ENCODE measurements at regions not wholly inside any gene's neighbourhood (a gene's known extent, or its start where the extent isn't known, plus 50 kb on each side); places are given as distances from the start of the nearest gene placed in this dataset.

GRCh38 chr14:38901791-38902190 lies 201.2 kb downstream of the SEC23A start:
- DNase-seq (ENCODE audit: low read depth) = no peak

GRCh38 chr14:38900887-38901286 lies 202.1 kb downstream of the SEC23A start:
- DNase-seq (ENCODE audit: low read depth) = no peak

GRCh38 chr14:38887696-38888095 lies 215.3 kb downstream of the SEC23A start:
- DNase-seq (ENCODE audit: low read depth) = no peak

GRCh38 chr14:38884109-38884508 lies 218.9 kb downstream of the SEC23A start:
- no peak for DNase-seq (ENCODE audit: low read depth)

GRCh38 chr14:38883127-38883526 lies 219.9 kb downstream of the SEC23A start:
- no peak for DNase-seq (ENCODE audit: low read depth)

- DNase-seq (ENCODE audit: low read depth) = no peak
Observed at GRCh38 chr14:38882533-38882932, 220.5 kb downstream of the SEC23A start.

- DNase-seq (ENCODE audit: low read depth) = no peak
Observed at GRCh38 chr14:38880643-38881524, 222.2 kb downstream of the SEC23A start.

GRCh38 chr14:38877744-38878388 lies 225.2 kb downstream of the SEC23A start:
- DNase-seq (ENCODE audit: low read depth) = no peak

- DNase-seq (ENCODE audit: low read depth) = no peak
Observed at GRCh38 chr14:38874721-38875120, 228.3 kb downstream of the SEC23A start.

GRCh38 chr14:38873941-38874612 lies 229.0 kb downstream of the SEC23A start:
- DNase-seq (ENCODE audit: low read depth) = no peak

GRCh38 chr14:38870296-38870836 lies 232.7 kb downstream of the SEC23A start:
- DNase-seq (ENCODE audit: low read depth) = no peak

GRCh38 chr14:38868399-38869290 lies 234.4 kb downstream of the SEC23A start:
- DNase-seq (ENCODE audit: low read depth) = no peak

GRCh38 chr14:38867561-38868150 lies 235.4 kb downstream of the SEC23A start:
- DNase-seq (ENCODE audit: low read depth) = peak; percentile 79

- DNase-seq (ENCODE audit: low read depth) = no peak
Observed at GRCh38 chr14:38866461-38866860, 236.6 kb downstream of the SEC23A start.

GRCh38 chr14:38862366-38862765 lies 240.7 kb downstream of the SEC23A start:
- no peak for DNase-seq (ENCODE audit: low read depth)

- no peak for DNase-seq (ENCODE audit: low read depth)
Observed at GRCh38 chr14:38860530-38860929, 242.5 kb downstream of the SEC23A start.

GRCh38 chr14:38856798-38857197 lies 246.2 kb downstream of the SEC23A start:
- no peak for DNase-seq (ENCODE audit: low read depth)

GRCh38 chr14:38855513-38855912 lies 247.5 kb downstream of the SEC23A start:
- no peak for DNase-seq (ENCODE audit: low read depth)

- no peak for DNase-seq (ENCODE audit: low read depth)
Observed at GRCh38 chr14:38851111-38851510, 251.9 kb downstream of the SEC23A start.

- no peak for DNase-seq (ENCODE audit: low read depth)
Observed at GRCh38 chr14:38850664-38851063, 252.4 kb downstream of the SEC23A start.

GRCh38 chr14:38848243-38848935 lies 254.6 kb downstream of the SEC23A start:
- DNase-seq (ENCODE audit: low read depth) = no peak
